RWPE1 (cell line): ENCODE measurements at regions not wholly inside any gene's neighbourhood (a gene's known extent, or its start where the extent isn't known, plus 50 kb on each side); places are given as distances from the start of the nearest gene placed in this dataset.

Source experiments
- CTCF ChIA-PET: fragments of 350-600 bp; sonication (Branson Sonifier 250); formaldehyde crosslinking; extraction: SDS; loops from one replicate; lab custom pipeline; 2021; lab: Yijun Ruan, JAX
- POLR2A ChIA-PET: fragments of 400-600 bp; formaldehyde crosslinking; extraction: SDS; loops from one replicate; lab custom pipeline; 2020; ENCODE audit warnings: antibody characterized with exemption; ENCODE audit not compliant: low non-redundant PET; lab: Yijun Ruan, JAX
- DNase-seq: peaks from one replicate; pipeline ENCODE4 v3.0.0; 2012; ENCODE audit warnings: low spot score
- H3K27ac ChIP-seq: fragments of 450-650 bp; 2 replicates; pipeline ENCODE4 v1.5.1; 2017
- TF ChIP-seq, protein P1 (sequence below): fragments of 450-650 bp; conservative IDR thresholded peaks from 2 replicates; pipeline ENCODE4 v1.5.1; 2017; ENCODE audit warnings: low read depth, mild to moderate bottlenecking

DNA sequence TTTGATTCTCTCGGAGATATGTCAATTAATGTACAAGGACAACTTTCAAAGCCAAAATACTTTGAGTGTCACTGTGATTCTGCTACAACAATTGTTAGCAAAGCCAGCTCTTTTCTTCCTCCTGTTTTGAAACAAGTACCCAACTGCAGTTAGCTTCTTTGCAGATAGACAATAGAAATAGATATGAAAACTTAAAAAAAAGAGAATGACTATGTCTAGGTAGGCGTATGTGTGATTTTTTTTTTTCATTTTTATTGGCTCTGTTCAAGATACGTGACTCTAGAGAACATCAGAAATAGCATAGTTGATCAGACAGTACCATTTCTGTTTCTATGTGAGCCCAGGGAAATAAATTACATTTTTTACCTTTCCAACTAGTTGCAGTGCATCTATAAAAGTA lies 142.9 kb upstream of the CNTN4 start:
- no peak overlapping the region for H3K27ac ChIP-seq
- POLR2A ChIA-PET = no interaction called here
- CTCF ChIA-PET = no interaction called here
- no peak for DNase-seq
- TF ChIP-seq, protein P1, sequence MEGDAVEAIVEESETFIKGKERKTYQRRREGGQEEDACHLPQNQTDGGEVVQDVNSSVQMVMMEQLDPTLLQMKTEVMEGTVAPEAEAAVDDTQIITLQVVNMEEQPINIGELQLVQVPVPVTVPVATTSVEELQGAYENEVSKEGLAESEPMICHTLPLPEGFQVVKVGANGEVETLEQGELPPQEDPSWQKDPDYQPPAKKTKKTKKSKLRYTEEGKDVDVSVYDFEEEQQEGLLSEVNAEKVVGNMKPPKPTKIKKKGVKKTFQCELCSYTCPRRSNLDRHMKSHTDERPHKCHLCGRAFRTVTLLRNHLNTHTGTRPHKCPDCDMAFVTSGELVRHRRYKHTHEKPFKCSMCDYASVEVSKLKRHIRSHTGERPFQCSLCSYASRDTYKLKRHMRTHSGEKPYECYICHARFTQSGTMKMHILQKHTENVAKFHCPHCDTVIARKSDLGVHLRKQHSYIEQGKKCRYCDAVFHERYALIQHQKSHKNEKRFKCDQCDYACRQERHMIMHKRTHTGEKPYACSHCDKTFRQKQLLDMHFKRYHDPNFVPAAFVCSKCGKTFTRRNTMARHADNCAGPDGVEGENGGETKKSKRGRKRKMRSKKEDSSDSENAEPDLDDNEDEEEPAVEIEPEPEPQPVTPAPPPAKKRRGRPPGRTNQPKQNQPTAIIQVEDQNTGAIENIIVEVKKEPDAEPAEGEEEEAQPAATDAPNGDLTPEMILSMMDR = no peak

DNA sequence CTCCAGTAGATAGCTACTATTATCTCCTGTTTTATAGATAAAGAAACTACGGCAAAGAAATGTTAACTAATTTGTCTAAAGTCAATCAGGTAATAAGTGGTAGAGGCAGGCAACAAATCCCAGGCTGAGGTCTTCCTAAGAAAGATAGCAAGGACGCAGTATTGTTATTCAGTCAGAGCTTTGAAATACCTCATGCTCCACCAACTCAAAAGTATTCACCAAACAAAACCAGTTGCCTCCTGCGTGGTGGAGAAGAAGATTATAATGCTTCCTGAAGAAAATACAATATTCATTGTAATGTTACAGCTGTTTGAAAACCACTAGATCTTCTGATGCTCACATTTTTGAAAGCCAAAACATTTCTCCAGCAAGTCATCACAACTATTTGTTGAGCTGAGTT lies 138.2 kb upstream of the CNTN4 start:
- no peak for DNase-seq
- TF ChIP-seq, protein P1 = no peak
- ChIA-PET POLR2A (no interaction called here), CTCF (no interaction called here)
- H3K27ac ChIP-seq = no peak overlapping the region

DNA sequence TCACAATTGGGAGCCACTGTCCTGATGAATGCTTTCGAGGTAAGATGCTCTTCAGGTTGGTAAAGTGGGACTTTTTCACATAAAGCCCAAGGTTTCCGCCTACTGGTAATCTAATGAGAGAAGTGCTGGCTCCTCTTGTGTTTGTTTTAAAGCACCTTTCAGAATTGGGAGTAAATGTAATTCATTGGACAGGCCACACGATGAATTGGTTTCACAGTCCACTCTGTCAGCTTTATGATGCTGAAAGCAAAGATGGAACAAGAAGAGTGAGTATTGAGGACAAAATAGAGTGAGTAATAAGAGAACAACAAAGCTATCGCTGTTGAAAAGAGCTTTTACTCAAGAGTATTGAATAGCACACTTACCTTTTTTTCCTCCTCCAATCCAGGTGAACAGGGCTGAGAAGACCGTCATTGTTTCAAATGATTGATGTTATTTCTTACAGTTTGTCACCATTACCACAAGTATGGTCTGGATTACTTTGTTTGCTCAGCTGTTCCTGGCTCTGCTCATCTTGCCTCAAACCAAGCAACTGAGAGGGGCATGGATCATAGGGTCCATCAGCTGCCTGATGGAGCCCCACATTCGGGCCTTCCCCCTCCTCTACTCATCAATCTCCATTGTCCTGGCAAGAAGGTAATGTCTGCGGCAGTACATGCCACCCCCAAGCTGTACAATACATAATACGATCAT lies 136.1 kb upstream of the CNTN4 start:
- POLR2A ChIA-PET = no interaction called here
- H3K27ac ChIP-seq = no peak overlapping the region
- no peak for DNase-seq
- CTCF ChIA-PET = interaction anchor here (0.6 kb wide), 1 partner anchor 233 kb away, joined by 3 read pairs; no protein-coding TSS in a partner anchor
- TF ChIP-seq, protein P1 = no peak

DNA sequence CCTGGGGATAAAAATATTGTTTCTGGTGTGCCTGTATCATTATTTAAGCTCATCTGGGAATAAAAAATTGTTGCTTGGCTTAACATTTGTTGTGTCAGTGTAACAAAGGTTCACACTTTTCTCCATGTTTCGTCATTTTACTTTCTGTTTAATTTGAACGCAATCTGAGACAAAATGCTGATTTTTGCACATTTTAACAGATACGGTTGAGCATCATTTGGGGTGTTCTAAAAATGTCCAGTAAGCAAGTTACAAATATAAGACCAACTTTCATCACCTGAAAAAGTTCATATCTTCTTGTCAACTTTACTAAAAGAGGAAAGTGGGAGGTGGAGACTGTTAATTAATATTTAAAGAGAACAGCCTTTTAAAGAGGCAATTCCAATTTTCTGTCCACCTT lies 134.8 kb upstream of the CNTN4 start:
- no peak for DNase-seq
- CTCF ChIA-PET = no interaction called here
- no peak overlapping the region for H3K27ac ChIP-seq
- TF ChIP-seq, protein P1 = no peak
- POLR2A ChIA-PET = no interaction called here

DNA sequence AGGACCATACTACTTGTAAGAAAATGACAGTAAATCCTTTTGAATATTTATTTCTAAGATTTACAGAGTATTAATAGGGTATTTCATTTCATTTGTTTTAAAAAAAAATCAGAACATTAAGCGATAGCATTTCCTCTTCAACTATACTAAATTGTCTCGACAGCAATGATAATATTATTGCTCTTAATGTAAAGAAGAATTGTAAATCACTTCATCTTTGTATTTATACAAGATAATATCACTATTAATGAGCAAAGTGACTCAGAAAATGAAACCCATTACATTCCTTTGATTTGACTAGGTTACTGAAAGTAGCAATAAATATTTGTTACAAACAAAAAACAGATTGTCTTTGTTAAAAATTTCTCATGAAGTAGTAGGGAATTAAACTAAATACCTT lies 131.1 kb upstream of the CNTN4 start:
- H3K27ac ChIP-seq = no peak overlapping the region
- TF ChIP-seq, protein P1 = no peak
- no peak for DNase-seq
- CTCF ChIA-PET = interaction anchor here (0.5 kb wide), 1 partner anchor 873 kb away, joined by 6 read pairs; no protein-coding TSS in a partner anchor
- POLR2A ChIA-PET = no interaction called here

DNA sequence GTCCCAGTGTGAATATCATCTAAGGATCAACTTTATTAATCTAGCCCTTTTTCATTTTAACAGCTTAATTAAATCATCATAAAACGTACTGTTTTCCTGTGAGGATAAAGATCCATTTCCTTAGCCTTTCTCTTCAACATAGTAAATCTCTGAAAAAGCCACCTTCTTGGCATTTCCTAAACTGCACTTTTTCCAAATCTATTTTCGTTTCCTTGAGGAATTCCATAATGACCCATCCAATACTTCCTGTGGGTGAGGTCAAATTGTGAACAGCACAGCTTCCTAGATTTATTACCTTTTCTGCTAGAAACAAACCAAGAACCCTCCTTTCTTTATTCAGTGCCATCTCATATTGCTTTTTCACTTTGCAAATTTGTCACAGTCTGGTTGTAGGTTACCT lies 129.4 kb upstream of the CNTN4 start:
- TF ChIP-seq, protein P1 = no peak
- ChIA-PET CTCF (no interaction called here), POLR2A (no interaction called here)
- no peak for DNase-seq
- H3K27ac ChIP-seq = no peak overlapping the region
